Natural killer cell (primary cell): ENCODE measurements at regions not wholly inside any gene's neighbourhood (a gene's known extent, or its start where the extent isn't known, plus 50 kb on each side); places are given as distances from the start of the nearest gene placed in this dataset.

Experiments used
- ATAC-seq, 3 donors: fragments of 150-1000 bp in 2 of 3; fragments of 200-7000 bp in 1 of 3; cut with Tn5 transposase; 1 replicate in 1 of 3; 2 replicates in 2 of 3; pipeline ENCODE4 v1.10.0; 2021; ENCODE audit warnings: mild to moderate bottlenecking in 2 of 3, moderate library complexity in 2 of 3
- DNase-seq, 2 donors: peaks; one replicate each; pipeline versions ENCODE4 v3.0.0 to v3.0.0-alpha.2; 2013 to 2021; ENCODE audit warnings: mixed read lengths in 1 of 2
- H3K27ac ChIP-seq: one replicate; pipeline ENCODE4 v1.5.1; 2013; ENCODE audit warnings: mild to moderate bottlenecking, low read length
- H3K27me3 ChIP-seq: one replicate; pipeline ENCODE4 v1.6.1; 2013; ENCODE audit warnings: low read length; ENCODE audit not compliant: control insufficient read depth, insufficient read depth
- H3K36me3 ChIP-seq: one replicate; pipeline ENCODE4 v1.6.1; 2013; ENCODE audit warnings: low read length; ENCODE audit not compliant: control insufficient read depth, insufficient read depth
- H3K4me1 ChIP-seq: one replicate; pipeline ENCODE4 v1.6.1; 2013; ENCODE audit warnings: low read length; ENCODE audit not compliant: control insufficient read depth, insufficient read depth
- H3K4me3 ChIP-seq: one replicate; pipeline ENCODE4 v1.5.1; 2013; ENCODE audit warnings: low read length
- H3K9me3 ChIP-seq: one replicate; pipeline ENCODE4 v1.6.1; 2013; ENCODE audit warnings: low read length; ENCODE audit not compliant: control insufficient read depth, insufficient read depth
- H3K27ac Mint-ChIP-seq, 2 donors: one replicate each; pipeline ENCODE4 v1.8.0; 2022; ENCODE audit warnings: mild to moderate bottlenecking in 2 of 2, mixed read lengths in 2 of 2, moderate library complexity in 1 of 2
- H3K27me3 Mint-ChIP-seq, 2 donors: one replicate each; pipeline ENCODE4 v1.8.0; 2022; ENCODE audit warnings: low read depth in 2 of 2, mixed read lengths in 2 of 2
- H3K36me3 Mint-ChIP-seq: one replicate; pipeline ENCODE4 v1.8.0; 2022; ENCODE audit warnings: mixed read lengths
- H3K4me1 Mint-ChIP-seq, 2 donors: one replicate each; pipeline ENCODE4 v1.8.0; 2022; ENCODE audit warnings: mixed read lengths in 2 of 2
- H3K4me3 Mint-ChIP-seq: one replicate; pipeline ENCODE4 v1.8.0; 2022; ENCODE audit warnings: mild to moderate bottlenecking, moderate library complexity, mixed read lengths
- H3K9me3 Mint-ChIP-seq, 2 donors: one replicate each; pipeline ENCODE4 v1.8.0; 2022; ENCODE audit warnings: mixed read lengths in 2 of 2
- CTCF ChIP-seq: fragments of 200-600 bp; IDR thresholded peaks from one replicate; pipeline ENCODE4 v1.8.0; 2022; ENCODE audit warnings: antibody characterized with exemption
- WGBS: methylation state at CpG from one replicate; pipeline ENCODE4 v1.1.7; 2013; ENCODE audit warnings: missing lambda C conversion rate; ENCODE audit not compliant: insufficient coverage; 5-methylcytosine and 5-hydroxymethylcytosine counted together
- intact Hi-C: fragments of 100-400 bp; cut with micrococcal nuclease; formaldehyde crosslinking; loops from one replicate; pipeline ENCODE4 v1.14.2; 2022

- ATAC-seq: no peak
- no peak for TF ChIP-seq CTCF
Observed at GRCh38 chr2:59184276-59185020, 943.3 kb upstream of the FANCL start.

DNA sequence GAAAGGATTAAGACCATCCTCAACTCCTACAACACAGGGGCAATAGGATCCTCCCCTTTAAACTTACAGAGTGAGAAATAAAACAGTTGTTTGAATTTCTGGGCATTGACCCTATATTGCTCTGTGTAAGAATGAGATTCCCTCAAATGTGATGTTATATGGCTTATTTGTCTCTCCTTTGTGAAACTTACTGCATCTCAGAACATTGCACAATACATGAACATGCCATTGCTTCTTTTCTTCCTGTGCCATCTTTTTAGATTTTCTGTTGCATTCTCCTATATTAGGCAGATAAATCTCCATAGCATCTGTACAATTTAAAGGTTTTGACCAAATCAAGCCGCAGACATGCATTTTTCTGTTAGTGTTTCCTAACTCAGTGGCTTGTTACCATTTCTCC, 941.9 kb upstream of the FANCL start:
- H3K36me3 ChIP-seq: no peaks in the 10 kb centered on the region
- H3K27me3 Mint-ChIP-seq: no peaks in the 10 kb centered on the region
- H3K4me3 Mint-ChIP-seq: no peak overlapping the region
- no peaks in the 10 kb centered on the region for H3K9me3 ChIP-seq
- ATAC-seq (no peak), DNase-seq (no peak)
- no peak for TF ChIP-seq CTCF
- no peaks in the 10 kb centered on the region for H3K36me3 Mint-ChIP-seq
- H3K27ac ChIP-seq: no peak overlapping the region
- H3K4me1 Mint-ChIP-seq: no peaks in the 10 kb centered on the region
- intact Hi-C loops: no loop called here
- WGBS: 100% methylated on average over 1 of the region's 1 CpG
- H3K27me3 ChIP-seq: no peaks in the 10 kb centered on the region
- peaks cover 0 to under 1% of the 10 kb centered on the region in 2 donors for H3K9me3 Mint-ChIP-seq
- no peaks in the 10 kb centered on the region for H3K4me1 ChIP-seq
- H3K4me3 ChIP-seq: no peak overlapping the region
- H3K27ac Mint-ChIP-seq: no peak overlapping the region

More at GRCh38 chr2:59184276-59185020, 943.3 kb upstream of the FANCL start:
- H3K27me3 ChIP-seq: no peaks in the 10 kb centered on the region
- 23% methylated on average over 6 of the region's 6 CpGs for WGBS
- no peaks in the 10 kb centered on the region for H3K9me3 ChIP-seq
- Mint-ChIP-seq H3K27me3 (no peaks in the 10 kb centered on the region), H3K4me1 (no peaks in the 10 kb centered on the region), H3K36me3 (no peaks in the 10 kb centered on the region), H3K9me3 (peaks cover 0 to 4% of the 10 kb centered on the region in 2 donors), H3K4me3 (no peak overlapping the region), H3K27ac (no peak overlapping the region)
- DNase-seq: no peak
- H3K36me3 ChIP-seq: no peaks in the 10 kb centered on the region
- H3K27ac ChIP-seq: no peak overlapping the region
- intact Hi-C loops: no loop called here
- no peak overlapping the region for H3K4me3 ChIP-seq
- H3K4me1 ChIP-seq: no peaks in the 10 kb centered on the region

- H3K27me3 Mint-ChIP-seq: no peaks in the 10 kb centered on the region
- Histone ChIP-seq H3K9me3 (no peaks in the 10 kb centered on the region), H3K36me3 (no peaks in the 10 kb centered on the region), H3K4me3 (no peak overlapping the region), H3K27me3 (no peaks in the 10 kb centered on the region), H3K4me1 (no peaks in the 10 kb centered on the region), H3K27ac (no peak overlapping the region)
- intact Hi-C loops: no loop called here
- no peaks in the 10 kb centered on the region for H3K36me3 Mint-ChIP-seq
- ATAC-seq (no peak), DNase-seq (no peak)
- H3K4me3 Mint-ChIP-seq: no peak overlapping the region
- no peaks in the 10 kb centered on the region for H3K9me3 Mint-ChIP-seq
- 0% methylated on average over 1 of the region's 3 CpGs for WGBS
- no peaks in the 10 kb centered on the region for H3K4me1 Mint-ChIP-seq
- no peak overlapping the region for H3K27ac Mint-ChIP-seq
- TF ChIP-seq CTCF: no peak
Observed at GRCh38 chr2:59182249-59182648, 941.1 kb upstream of the FANCL start.

- intact Hi-C loops: no loop called here
- no peaks in the 10 kb centered on the region for H3K27me3 Mint-ChIP-seq
- Histone ChIP-seq H3K27me3 (no peaks in the 10 kb centered on the region), H3K9me3 (no peaks in the 10 kb centered on the region), H3K4me3 (no peak overlapping the region), H3K27ac (no peak overlapping the region), H3K4me1 (no peaks in the 10 kb centered on the region), H3K36me3 (no peaks in the 10 kb centered on the region)
- ATAC-seq (no peak), DNase-seq (no peak)
- no peaks in the 10 kb centered on the region for H3K9me3 Mint-ChIP-seq
- WGBS: 100% methylated on average over 1 of the region's 2 CpGs
- no peak overlapping the region for H3K4me3 Mint-ChIP-seq
- H3K27ac Mint-ChIP-seq: no peak overlapping the region
- TF ChIP-seq CTCF: no peak
- no peaks in the 10 kb centered on the region for H3K36me3 Mint-ChIP-seq
- no peaks in the 10 kb centered on the region for H3K4me1 Mint-ChIP-seq
Observed at GRCh38 chr2:59181347-59181746, 940.2 kb upstream of the FANCL start.
